ENCODE measurements at regions not wholly inside any gene's neighbourhood (a gene's known extent, or its start where the extent isn't known, plus 50 kb on each side); places are given as distances from the start of the nearest gene placed in this dataset.

- TF ChIP-seq CTCF (tag by site-specific recombination; IDR thresholded peaks at IDR 0.05) (no peak), ZNF354C (tag by site-specific recombination; IDR thresholded peaks at IDR 0.05; ENCODE audit: borderline replicate concordance, low read depth) (no peak), ZBTB20 (tag by site-specific recombination; IDR thresholded peaks at IDR 0.05) (no peak), ZNF521 (tag by site-specific recombination; IDR thresholded peaks at IDR 0.05) (no peak), ZNF37A (tag by site-specific recombination; IDR thresholded peaks at IDR 0.05) (no peak)
Observed at GRCh38 chr14:48456051-48456450, 780.6 kb upstream of the MDGA2 start.
